ENCODE measurements at regions not wholly inside any gene's neighbourhood (a gene's known extent, or its start where the extent isn't known, plus 50 kb on each side); places are given as distances from the start of the nearest gene placed in this dataset.
"Not testable (repeated sequence)": the region's sequence is repeated elsewhere in the genome, so short reads cannot be mapped to it uniquely, and the experiment has no call there.

- DNase-seq = no peak
These were observed 203.1 kb downstream of the ARHGEF9 start for GRCh38 chrX:63581906-63582305.

- no peak for DNase-seq
These were observed 203.6 kb downstream of the ARHGEF9 start for GRCh38 chrX:63581398-63581797.

GRCh38 chrX:63576533-63576932 is 208.5 kb downstream of the ARHGEF9 start:
- no peak for DNase-seq

DNA sequence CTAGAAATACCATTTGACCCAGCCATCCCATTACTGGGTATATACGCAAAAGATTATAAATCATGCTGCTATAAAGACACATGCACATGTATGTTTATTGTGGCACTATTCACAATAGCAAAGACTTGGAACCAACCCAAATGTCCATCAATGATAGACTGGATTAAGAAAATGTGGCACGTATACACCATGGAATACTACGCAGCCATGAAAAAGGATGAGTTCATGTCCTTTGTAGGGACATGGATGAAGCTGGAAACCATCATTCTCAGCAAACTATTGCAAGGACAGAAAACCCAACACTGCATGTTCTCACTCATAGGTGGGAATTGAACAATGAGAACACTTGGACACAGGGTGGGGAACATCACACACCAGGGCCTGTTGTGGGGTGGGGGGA is 209.3 kb downstream of the ARHGEF9 start:
- DNase-seq = not testable (repeated sequence)

DNA sequence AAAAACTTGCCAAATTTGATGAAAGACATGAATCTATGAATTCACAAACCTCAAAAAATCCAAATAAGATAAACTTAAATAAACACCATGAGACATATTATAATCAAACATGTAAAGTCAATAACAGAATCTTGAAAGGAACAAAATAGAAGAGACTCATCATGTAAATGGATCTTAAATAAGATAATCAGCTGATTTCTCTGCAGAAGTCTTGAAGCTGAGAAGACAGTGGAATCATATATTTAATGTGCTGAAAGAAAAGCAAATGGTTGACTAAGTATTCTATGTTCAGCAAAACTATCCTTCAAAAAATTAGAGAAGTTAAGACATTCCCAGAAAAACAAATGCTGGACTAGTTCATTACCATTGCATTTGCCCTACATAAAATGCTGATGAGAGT is 215.7 kb upstream of the SPIN4 start:
- DNase-seq = no peak

GRCh38 chrX:63561425-63561824 is 210.3 kb upstream of the SPIN4 start:
- no peak for DNase-seq

DNA sequence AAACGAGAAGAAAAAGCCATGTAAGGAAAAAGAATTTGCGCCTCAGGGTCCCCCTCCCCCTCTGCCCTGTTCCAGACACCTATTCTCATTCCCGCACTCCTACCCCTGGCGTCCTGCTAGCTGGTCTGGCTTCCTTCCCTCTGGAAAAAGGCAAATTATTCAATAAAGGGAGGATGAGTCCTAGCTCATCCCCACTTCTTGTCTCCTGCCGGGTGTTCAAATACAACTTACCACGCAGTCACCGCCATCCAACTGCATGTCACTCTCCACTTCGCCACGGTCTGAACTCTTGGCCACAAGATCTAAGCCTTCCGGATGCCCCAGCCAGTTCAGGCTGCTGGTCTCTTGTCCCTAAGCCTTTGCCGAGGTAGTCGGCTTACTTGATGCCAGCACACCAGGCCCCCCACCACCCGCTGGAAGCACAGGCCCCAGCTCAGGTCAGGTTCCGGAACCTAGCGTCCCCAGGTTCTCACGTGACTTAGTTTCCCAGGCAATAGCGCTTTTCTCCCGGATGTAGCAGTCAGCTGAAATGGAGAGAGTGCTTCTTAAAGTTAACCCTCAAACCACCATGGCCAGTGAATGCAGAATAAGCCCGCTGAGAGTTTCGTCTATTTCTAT is 209.6 kb upstream of the SPIN4 start:
- DNase-seq = peak; percentile 72

DNA sequence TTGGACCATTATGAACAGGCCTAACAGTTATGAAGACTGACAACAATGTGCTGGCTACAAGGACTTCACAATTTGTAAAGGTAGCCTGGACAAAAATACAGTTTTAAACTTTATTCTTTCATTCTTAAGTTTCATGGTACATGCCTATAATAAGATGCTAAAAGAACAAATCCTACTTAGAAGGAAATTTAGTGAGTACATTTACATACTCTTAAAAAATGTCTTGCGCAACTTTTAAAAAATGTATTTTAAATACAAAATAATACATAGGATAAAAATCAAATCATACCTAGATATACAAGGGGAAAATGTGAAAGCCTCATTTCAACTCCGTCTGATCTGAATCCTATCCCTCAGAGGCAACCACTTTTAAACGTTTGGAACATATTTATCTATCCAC is 200.7 kb upstream of the SPIN4 start:
- DNase-seq = no peak

GRCh38 chrX:63530654-63531053 is 179.5 kb upstream of the SPIN4 start:
- DNase-seq = no peak

- no peak for DNase-seq
These were observed 178.8 kb upstream of the SPIN4 start for GRCh38 chrX:63529961-63530360.

DNA sequence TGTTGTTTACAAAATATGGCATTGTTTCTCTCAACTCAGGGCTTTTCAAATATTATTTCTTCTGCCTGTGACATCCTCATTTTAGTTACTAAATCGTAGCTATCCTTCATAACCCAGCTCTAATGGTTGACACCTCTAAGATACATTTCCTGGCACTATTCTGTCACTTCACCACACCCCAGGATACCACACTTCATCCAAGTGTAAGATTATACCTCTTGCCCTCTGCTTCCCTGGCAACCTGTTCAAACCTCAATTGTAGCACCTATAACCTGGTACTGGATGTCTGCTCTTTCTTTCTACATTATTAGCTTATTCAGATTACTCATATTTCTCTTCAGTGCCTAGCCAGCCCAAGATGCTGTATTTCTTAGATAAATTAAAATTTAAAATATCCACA is 175.7 kb upstream of the SPIN4 start:
- DNase-seq = no peak

DNA sequence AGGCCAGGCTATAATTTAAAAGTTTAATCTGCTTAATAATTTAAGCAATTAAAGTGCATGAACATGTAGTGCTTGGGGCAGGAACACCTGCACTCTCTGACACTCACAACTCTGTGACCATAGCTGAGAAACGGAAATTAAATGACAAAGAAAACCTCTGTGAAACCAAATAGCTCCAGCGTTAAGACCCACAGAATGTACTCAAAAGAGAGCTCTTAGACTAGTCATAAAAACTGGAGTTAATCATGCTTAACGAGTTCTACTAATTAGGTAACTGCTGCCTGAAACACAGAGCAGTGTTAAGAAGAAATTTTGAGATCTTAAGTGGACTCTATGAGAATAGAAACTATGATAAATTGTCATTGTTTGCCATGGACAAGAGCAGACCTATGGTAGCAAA is 174.4 kb upstream of the SPIN4 start:
- DNase-seq = no peak

DNA sequence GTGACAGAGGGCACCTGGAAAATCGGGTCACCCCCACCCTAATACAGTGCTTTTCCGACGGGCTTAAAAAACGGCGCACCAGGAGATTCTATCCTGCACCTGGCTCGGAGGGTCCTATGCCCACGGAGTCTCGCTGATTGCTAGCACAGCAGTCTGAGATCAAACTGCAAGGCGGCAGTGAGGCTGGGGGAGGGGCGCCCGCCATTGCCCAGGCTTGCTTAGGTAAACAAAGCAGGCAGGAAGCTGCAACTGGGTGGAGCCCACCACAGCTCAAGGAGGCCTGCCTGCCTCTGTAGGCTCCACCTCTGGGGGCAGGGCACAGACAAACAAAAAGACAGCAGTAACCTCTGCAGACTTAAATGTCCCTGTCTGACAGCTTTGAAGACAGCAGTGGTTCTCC is 168.2 kb upstream of the SPIN4 start:
- DNase-seq = not testable (repeated sequence)

- DNase-seq = no peak
These were observed 163.5 kb upstream of the SPIN4 start for GRCh38 chrX:63514569-63515080.

DNA sequence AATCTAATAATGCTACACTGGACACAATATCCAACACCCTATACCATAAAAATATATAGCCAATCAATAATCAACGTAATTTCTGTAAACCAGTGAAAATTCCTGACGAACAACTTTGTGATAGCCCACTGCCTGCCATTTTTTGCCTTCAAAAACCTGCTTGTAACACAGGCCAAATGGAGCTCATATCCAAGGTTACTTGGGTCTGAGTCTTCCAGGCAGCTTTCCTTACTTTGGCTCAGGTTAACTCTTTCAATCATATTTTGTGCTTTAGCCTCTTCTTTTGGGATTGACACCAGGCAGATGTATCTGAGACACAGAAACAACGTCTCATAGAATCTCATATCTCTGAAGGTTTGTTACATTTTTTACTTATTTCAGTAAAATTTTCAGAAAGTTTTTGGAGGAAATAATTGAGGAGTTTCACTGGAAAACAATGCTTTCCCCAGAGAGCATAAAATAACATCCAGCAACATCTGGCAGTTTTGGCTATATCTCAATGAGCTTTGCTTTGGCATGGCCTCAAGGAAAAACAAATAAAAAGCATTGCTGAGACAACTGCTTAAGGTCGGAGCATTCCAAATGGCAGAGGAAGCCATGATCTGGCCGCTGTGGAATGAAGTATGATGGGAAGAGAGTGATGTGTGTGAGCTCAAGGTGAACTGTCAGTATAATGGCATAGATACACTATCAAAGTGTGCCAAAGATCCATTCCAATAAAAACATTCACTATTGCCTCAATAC is 162.9 kb upstream of the SPIN4 start:
- no peak for DNase-seq

- no peak for DNase-seq
These were observed 160.2 kb upstream of the SPIN4 start for GRCh38 chrX:63511361-63511760.

DNA sequence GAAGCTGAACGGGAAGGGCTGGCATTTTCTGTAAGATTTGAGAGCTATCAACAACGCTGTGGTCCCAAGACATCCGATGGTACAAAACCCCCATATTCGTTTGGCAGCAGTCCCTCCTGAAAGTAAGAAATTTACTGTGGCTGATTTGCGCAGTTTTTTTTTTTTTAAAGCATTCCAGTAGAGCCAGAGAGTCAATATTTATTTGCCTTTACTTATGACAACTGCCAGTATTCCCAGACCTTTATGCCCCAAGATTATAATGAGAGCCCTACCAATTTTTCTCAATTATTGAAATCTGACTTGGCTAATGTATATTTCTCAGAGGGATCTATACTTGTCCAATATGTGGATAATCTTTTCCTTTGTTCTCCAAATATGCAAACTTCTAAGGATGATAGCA is 157.5 kb upstream of the SPIN4 start:
- DNase-seq = no peak

DNA sequence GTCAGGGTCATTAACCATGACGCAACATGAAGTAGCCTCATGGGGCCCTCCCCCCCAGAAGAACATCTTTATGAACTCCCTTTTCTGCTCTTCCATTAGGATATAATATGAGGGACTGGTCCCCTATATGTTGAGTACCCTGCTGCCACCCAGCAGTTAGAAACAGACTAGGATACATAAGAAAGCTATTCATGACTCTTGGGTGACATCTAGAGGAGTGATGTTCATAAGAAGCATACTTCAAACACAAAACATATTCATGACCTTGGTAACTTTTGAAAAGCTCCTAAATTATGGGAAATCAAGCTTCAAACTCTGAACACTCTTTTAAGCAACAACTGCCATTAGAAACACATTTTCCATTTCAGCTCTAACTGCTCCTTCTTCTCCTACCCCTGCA is 155.2 kb upstream of the SPIN4 start:
- no peak for DNase-seq

GRCh38 chrX:63503541-63503940 is 152.4 kb upstream of the SPIN4 start:
- DNase-seq = no peak

- DNase-seq = no peak
These were observed 137.6 kb upstream of the SPIN4 start for GRCh38 chrX:63488546-63489373.

- no peak for DNase-seq
These were observed 124.1 kb upstream of the SPIN4 start for GRCh38 chrX:63475200-63475599.

- DNase-seq = no peak
These were observed 119.9 kb upstream of the SPIN4 start for GRCh38 chrX:63471004-63471403.

- DNase-seq = no peak
These were observed 119.4 kb upstream of the SPIN4 start for GRCh38 chrX:63470506-63470905.

Measured in right kidney (tissue), 1 donor.